Chondrocyte (in vitro differentiated cells): ENCODE measurements at regions not wholly inside any gene's neighbourhood (a gene's known extent, or its start where the extent isn't known, plus 50 kb on each side); places are given as distances from the start of the nearest gene placed in this dataset.
"Not testable (repeated sequence)": the region's sequence is repeated elsewhere in the genome, so short reads cannot be mapped to it uniquely, and the experiment has no call there.

Source experiments
- DNase-seq: peaks from one replicate; pipeline ENCODE4 v3.0.0; 2021; ENCODE audit warnings: mixed read lengths, low spot score
- H3K27ac Mint-ChIP-seq: one replicate; pipeline ENCODE4 v1.8.0; 2021; ENCODE audit warnings: mild to moderate bottlenecking, moderate library complexity, mixed read lengths; ENCODE audit not compliant: unreplicated experiment
- H3K27me3 Mint-ChIP-seq: 2 replicates; pipeline ENCODE4 v1.8.0; 2021; ENCODE audit warnings: low read depth, mixed read lengths
- H3K36me3 Mint-ChIP-seq: 2 replicates; pipeline ENCODE4 v1.8.0; 2021; ENCODE audit warnings: low read depth, mixed read lengths
- H3K4me1 Mint-ChIP-seq: 2 replicates; pipeline ENCODE4 v1.8.0; 2021; ENCODE audit warnings: low read depth, mild to moderate bottlenecking, mixed read lengths
- H3K4me3 Mint-ChIP-seq: one replicate; pipeline ENCODE4 v1.8.0; 2021; ENCODE audit warnings: mild to moderate bottlenecking, moderate library complexity, mixed read lengths; ENCODE audit not compliant: unreplicated experiment
- H3K9me3 Mint-ChIP-seq: 2 replicates; pipeline ENCODE4 v1.8.0; 2021; ENCODE audit warnings: low read depth, mixed read lengths
- TF ChIP-seq, protein P1 (sequence below): fragments of 200-600 bp; sonication (generic); IDR thresholded peaks from 2 replicates; pipeline ENCODE4 v1.5.0; 2021; ENCODE audit warnings: antibody characterized with exemption, mild to moderate bottlenecking, moderate library complexity

DNA sequence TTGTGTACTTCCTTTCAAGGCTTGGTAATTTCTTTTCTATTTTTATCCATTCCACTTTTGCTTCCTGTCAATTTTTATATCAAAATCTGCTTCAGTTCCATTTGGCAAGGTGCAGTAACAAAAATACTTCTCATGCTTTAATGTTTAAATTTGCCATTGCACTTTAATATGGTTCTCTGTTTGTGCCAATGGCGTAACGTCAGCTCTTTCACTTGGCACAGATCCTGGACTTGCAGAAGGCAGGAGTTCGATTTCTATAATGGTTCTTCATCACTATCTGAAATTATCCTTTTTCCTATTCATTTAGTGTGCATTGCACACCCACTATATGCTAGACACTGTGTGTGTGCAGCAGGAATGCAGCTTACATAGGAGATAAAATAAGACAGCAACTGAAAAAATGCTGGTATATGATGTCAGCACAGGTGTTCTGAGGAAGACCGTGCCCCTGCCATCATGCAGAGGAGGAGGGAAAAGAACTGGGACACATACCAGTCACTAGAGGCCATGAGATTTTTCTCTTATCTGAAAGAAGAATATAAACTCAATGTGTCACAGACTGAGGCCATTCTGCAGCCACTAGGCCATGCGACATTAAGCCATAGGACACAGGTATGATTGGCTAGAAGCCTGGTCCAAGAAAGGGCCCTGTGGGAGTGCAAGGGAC, 298.2 kb downstream of the RPAP3 start:
- Mint-ChIP-seq H3K4me1 (peaks cover 4% of the 10 kb centered on the region), H3K36me3 (no peaks in the 10 kb centered on the region), H3K4me3 (no peak overlapping the region), H3K9me3 (no peaks in the 10 kb centered on the region), H3K27ac (no peak overlapping the region), H3K27me3 (no peaks in the 10 kb centered on the region)
- TF ChIP-seq, protein P1, sequence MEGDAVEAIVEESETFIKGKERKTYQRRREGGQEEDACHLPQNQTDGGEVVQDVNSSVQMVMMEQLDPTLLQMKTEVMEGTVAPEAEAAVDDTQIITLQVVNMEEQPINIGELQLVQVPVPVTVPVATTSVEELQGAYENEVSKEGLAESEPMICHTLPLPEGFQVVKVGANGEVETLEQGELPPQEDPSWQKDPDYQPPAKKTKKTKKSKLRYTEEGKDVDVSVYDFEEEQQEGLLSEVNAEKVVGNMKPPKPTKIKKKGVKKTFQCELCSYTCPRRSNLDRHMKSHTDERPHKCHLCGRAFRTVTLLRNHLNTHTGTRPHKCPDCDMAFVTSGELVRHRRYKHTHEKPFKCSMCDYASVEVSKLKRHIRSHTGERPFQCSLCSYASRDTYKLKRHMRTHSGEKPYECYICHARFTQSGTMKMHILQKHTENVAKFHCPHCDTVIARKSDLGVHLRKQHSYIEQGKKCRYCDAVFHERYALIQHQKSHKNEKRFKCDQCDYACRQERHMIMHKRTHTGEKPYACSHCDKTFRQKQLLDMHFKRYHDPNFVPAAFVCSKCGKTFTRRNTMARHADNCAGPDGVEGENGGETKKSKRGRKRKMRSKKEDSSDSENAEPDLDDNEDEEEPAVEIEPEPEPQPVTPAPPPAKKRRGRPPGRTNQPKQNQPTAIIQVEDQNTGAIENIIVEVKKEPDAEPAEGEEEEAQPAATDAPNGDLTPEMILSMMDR = no peak
- DNase-seq = no peak

DNA sequence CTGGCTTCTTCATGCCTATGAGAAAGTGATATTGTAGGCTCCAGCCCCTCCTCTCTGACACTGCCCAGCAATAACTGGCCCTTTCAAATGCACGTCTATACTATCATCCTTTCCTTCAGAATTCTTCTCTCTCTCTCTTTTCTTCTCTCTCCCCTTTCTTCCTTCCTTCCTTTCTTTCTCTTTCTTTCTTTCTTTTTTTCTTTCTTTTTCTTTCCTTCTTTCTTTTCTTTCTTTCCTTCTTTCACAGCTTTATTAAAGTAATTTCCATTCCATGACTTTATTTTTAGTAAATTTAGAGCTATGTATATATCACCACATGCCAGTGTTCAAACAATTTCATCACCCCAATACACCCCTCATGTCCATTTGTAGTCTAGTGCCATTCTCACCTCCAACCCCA, 302.1 kb downstream of the RPAP3 start:
- Mint-ChIP-seq H3K27me3 (no peaks in the 10 kb centered on the region), H3K9me3 (peaks cover 6% of the 10 kb centered on the region), H3K27ac (no peak overlapping the region), H3K36me3 (no peaks in the 10 kb centered on the region), H3K4me3 (no peak overlapping the region), H3K4me1 (peaks cover 9% of the 10 kb centered on the region)
- DNase-seq = no peak
- TF ChIP-seq, protein P1 = no peak

DNA sequence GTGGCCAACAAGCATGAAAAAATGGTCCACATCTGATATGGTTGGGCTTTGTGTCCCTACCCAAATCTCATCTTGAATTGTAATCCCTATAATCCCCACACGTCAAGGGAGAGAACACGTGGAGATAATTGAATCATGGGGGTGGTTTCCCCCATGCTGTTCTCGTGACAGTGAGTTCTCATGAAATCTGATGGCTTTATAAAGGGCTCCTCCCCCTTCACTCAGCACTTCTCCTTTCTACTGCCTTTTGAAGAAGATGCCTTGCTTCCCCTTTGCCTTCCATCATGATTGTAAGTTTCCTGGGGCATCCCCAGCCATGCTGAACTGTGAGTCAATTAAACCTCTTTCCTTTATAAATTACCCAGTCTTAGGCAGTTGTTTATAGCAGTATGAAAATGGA, 304.6 kb downstream of the RPAP3 start:
- not testable (repeated sequence) for DNase-seq, H3K4me3 Mint-ChIP-seq, H3K36me3 Mint-ChIP-seq, H3K27ac Mint-ChIP-seq, H3K27me3 Mint-ChIP-seq
- peaks cover 13% of the 10 kb centered on the region for H3K4me1 Mint-ChIP-seq
- peaks cover 21% of the 10 kb centered on the region for H3K9me3 Mint-ChIP-seq

DNA sequence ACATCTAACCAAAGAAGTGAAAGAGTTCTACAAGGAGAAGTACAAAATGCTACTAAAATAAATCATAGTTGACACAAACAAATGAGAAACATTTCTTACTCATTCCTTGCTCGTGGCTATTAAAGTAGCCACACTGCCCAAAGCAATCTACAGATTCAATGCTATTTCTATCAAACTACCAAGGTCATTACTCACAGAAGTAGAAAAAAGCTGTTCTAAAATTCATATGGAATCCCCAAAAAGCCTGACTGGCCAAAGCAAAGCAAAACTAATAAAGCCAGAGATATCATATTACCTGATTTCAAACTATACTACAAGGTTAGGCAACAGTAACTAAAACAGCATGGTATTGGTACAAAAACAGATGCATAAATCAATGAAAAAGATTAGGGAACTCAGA, 305.6 kb downstream of the RPAP3 start:
- H3K4me1 Mint-ChIP-seq = peaks cover 19% of the 10 kb centered on the region
- H3K27ac Mint-ChIP-seq = peak overlapping the region; percentile 50
- peaks cover 4% of the 10 kb centered on the region for H3K36me3 Mint-ChIP-seq
- H3K27me3 Mint-ChIP-seq = no peaks in the 10 kb centered on the region
- H3K4me3 Mint-ChIP-seq = no peak overlapping the region
- TF ChIP-seq, protein P1 = no peak
- DNase-seq = no peak
- peaks cover 21% of the 10 kb centered on the region for H3K9me3 Mint-ChIP-seq

DNA sequence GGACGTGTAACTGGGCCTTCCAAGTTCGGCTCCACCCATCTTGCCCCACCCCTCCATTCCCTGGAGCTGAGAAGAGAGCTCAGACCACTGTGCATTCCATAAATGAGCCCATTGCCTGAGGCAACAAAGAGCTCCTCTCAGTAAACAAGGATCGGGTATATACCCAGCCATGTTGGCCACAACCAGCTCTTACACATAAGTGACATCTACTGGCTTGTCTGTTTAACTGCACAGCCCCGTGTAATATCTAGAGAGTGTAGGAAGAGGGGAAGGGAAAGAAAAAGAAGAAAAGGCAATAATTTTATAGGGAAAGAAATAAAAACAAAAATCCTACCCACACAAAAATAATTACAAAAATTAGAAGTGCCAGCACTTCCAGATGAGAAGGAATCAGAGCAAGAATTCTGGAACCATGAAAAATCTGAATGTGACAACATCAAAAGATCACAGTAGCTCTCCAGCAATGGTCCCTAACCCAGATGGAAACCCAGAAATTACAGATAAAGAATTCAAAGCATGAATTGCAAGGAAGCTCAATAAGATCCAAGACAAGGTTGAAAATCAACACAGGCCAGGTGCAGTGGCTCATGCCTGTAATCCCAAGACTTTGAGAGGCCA, 308.1 kb downstream of the RPAP3 start:
- DNase-seq = no peak
- TF ChIP-seq, protein P1 = peak; percentile 75
- no peak overlapping the region for H3K27ac Mint-ChIP-seq
- peaks cover 21% of the 10 kb centered on the region for H3K9me3 Mint-ChIP-seq
- peaks cover 38% of the 10 kb centered on the region for H3K4me1 Mint-ChIP-seq
- peaks cover 4% of the 10 kb centered on the region for H3K36me3 Mint-ChIP-seq
- H3K4me3 Mint-ChIP-seq = no peak overlapping the region
- no peaks in the 10 kb centered on the region for H3K27me3 Mint-ChIP-seq
